ENCODE measurements at regions not wholly inside any gene's neighbourhood (a gene's known extent, or its start where the extent isn't known, plus 50 kb on each side); places are given as distances from the start of the nearest gene placed in this dataset.

DNA sequence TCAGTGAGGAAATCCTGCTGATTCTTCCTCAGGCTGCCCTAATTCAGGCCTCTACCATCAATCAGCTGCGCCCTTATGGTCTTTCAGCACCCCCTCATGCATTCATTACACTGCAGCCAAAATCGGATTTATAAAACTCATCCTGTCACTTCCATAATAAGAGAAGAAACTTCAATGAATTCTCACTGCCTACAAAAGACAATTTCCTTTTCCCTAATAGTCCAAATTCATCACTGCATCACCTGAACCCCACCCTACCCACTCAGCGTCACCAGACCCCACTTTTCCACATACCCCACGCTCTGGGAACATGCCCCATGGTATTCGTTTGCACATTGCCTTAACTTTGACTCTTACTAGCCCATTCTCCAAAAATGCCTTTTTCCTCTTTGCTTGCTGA lies 92.0 kb downstream of the C13orf42 start:
- no peaks in the 10 kb centered on the region for H3K4me1 ChIP-seq
- in situ Hi-C loops (cut with MboI; ENCODE audit: low sequenced_read_pairs in 4 of 4) (no loop called here), intact Hi-C loops (cut with DNase I; ENCODE audit: low total_unique reads) (no loop called here)
- no peak overlapping the region for H3K4me3 ChIP-seq
- TF ChIP-seq POLR2A (IDR thresholded peaks at IDR 0.05), result no peak
- TF ChIP-seq, protein P1, sequence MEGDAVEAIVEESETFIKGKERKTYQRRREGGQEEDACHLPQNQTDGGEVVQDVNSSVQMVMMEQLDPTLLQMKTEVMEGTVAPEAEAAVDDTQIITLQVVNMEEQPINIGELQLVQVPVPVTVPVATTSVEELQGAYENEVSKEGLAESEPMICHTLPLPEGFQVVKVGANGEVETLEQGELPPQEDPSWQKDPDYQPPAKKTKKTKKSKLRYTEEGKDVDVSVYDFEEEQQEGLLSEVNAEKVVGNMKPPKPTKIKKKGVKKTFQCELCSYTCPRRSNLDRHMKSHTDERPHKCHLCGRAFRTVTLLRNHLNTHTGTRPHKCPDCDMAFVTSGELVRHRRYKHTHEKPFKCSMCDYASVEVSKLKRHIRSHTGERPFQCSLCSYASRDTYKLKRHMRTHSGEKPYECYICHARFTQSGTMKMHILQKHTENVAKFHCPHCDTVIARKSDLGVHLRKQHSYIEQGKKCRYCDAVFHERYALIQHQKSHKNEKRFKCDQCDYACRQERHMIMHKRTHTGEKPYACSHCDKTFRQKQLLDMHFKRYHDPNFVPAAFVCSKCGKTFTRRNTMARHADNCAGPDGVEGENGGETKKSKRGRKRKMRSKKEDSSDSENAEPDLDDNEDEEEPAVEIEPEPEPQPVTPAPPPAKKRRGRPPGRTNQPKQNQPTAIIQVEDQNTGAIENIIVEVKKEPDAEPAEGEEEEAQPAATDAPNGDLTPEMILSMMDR (IDR thresholded peaks at IDR 0.05 in 4 of 5, conservative IDR thresholded peaks at IDR 0.05 in 1 of 5), result no peak
- H3K9me3 ChIP-seq, result no peaks in the 10 kb centered on the region
- no peak for DNase-seq
- H3K36me3 ChIP-seq, result no peaks in the 10 kb centered on the region
- no peak for ATAC-seq
- H3K27ac ChIP-seq, result no peak overlapping the region
- H3K27me3 ChIP-seq, result no peaks in the 10 kb centered on the region

DNA sequence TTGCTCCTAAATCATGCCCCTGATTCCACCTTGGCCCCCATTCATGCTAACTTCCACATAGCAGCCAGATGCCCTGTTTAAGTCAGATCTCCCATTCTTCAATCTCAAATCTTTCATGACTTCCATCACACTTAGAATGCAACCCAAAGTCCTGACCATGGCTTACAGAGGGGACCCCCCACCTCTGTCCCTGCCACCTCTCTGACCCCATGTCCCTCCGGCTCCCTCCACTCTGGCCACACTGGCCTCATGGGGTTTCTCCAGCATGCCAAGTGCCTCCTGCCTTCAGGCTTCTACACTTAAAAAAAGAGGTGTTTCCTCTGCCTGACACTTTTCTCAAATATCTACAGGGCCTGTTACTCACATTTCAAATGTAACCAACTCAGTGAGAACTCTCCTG lies 93.6 kb downstream of the C13orf42 start:
- intact Hi-C loops (cut with DNase I; ENCODE audit: low total_unique reads), result no loop called here
- no peak for ATAC-seq
- H3K4me3 ChIP-seq, result no peak overlapping the region
- in situ Hi-C loops (cut with MboI; ENCODE audit: low sequenced_read_pairs in 4 of 4), result no loop called here
- DNase-seq, result no peak
- H3K9me3 ChIP-seq, result peaks cover 0 to 5% (median 0%) of the 10 kb centered on the region in 3 donors
- no peaks in the 10 kb centered on the region for H3K27me3 ChIP-seq
- H3K4me1 ChIP-seq, result no peaks in the 10 kb centered on the region
- no peak overlapping the region for H3K27ac ChIP-seq
- H3K36me3 ChIP-seq, result no peaks in the 10 kb centered on the region
- no peak for TF ChIP-seq POLR2A (IDR thresholded peaks at IDR 0.05)
- TF ChIP-seq, protein P1 (IDR thresholded peaks at IDR 0.05 in 4 of 5, conservative IDR thresholded peaks at IDR 0.05 in 1 of 5), result no peak

DNA sequence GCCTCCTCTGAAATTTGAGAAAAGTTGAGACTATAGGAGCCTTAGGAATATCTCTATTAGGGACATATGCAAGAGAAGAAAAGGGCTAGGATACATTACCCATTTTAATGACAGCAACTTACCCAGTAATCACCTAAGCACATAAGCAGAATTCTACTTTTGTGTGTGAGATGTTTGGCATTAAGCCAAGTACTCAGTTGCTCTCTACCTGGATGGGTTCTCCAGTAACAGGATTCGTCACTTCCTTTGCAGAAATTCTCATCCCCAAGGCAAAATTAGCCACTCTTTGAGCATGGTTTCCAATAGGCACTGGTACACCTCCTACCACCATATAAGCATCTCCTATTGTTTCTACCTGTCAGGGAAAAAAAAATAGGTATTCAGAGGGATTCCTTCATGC lies 95.1 kb downstream of the C13orf42 start:
- H3K9me3 ChIP-seq, result peaks cover 0 to 5% (median 0%) of the 10 kb centered on the region in 3 donors
- no peak for TF ChIP-seq POLR2A (IDR thresholded peaks at IDR 0.05)
- TF ChIP-seq, protein P1 (IDR thresholded peaks at IDR 0.05 in 4 of 5, conservative IDR thresholded peaks at IDR 0.05 in 1 of 5), result no peak
- no peaks in the 10 kb centered on the region for H3K4me1 ChIP-seq
- H3K36me3 ChIP-seq, result no peaks in the 10 kb centered on the region
- no peaks in the 10 kb centered on the region for H3K27me3 ChIP-seq
- no peak for DNase-seq
- H3K4me3 ChIP-seq, result no peak overlapping the region
- in situ Hi-C loops (cut with MboI; ENCODE audit: low sequenced_read_pairs in 4 of 4) (no loop called here), intact Hi-C loops (cut with DNase I; ENCODE audit: low total_unique reads) (no loop called here)
- ATAC-seq, result no peak
- no peak overlapping the region for H3K27ac ChIP-seq

DNA sequence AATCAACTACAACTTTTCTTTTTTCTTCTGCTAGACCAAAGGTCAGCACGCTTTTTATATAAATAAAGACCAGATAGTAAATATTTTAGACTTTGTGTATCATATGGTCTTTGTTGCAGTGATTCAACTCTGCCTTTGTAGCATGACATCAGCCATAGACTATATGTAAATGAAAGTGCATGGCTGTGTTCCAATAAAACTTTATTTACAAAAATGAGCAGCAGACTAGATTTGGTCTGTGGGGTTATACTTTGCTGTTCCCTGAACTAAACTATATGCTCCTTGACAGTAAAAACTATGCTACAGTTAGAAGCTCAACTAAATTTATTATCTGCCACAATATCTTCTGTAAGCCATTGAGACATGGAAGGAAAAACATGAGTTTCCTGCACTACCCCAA lies 100.0 kb downstream of the RNASEH2B start:
- Histone ChIP-seq H3K36me3 (no peaks in the 10 kb centered on the region), H3K27me3 (no peaks in the 10 kb centered on the region), H3K4me3 (no peak overlapping the region), H3K9me3 (peaks cover 0 to 5% (median 0%) of the 10 kb centered on the region in 3 donors), H3K27ac (no peak overlapping the region), H3K4me1 (no peaks in the 10 kb centered on the region)
- DNase-seq, result no peak
- in situ Hi-C loops (cut with MboI; ENCODE audit: low sequenced_read_pairs in 4 of 4) (no loop called here), intact Hi-C loops (cut with DNase I; ENCODE audit: low total_unique reads) (no loop called here)
- ATAC-seq, result no peak
- TF ChIP-seq POLR2A (IDR thresholded peaks at IDR 0.05), result no peak

DNA sequence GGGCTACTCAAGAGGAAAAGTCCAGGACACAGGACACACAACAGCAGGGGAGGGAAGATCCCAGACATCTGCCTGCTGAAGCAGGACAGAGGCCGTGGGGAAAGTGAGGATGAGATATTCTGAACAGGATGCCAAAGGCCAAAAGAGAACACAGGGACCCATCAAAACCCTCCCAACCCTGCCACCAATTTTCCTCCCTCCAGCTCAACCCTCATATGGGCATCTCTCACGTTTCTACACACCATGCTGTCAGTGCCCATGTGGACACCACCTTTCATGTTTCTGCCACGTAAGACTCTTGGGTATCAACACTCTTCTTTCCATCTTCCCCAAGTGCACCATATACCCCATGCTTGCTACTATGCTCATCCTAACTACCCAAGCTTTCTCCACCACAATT lies 97.6 kb downstream of the RNASEH2B start:
- H3K4me3 ChIP-seq, result no peak overlapping the region
- in situ Hi-C loops (cut with MboI; ENCODE audit: low sequenced_read_pairs in 4 of 4), result no loop called here
- DNase-seq (no peak), ATAC-seq (no peak)
- TF ChIP-seq POLR2A (IDR thresholded peaks at IDR 0.05), result no peak
- TF ChIP-seq, protein P1 (IDR thresholded peaks at IDR 0.05 in 4 of 5, conservative IDR thresholded peaks at IDR 0.05 in 1 of 5), result no peak
- H3K9me3 ChIP-seq, result no peaks in the 10 kb centered on the region
- no peaks in the 10 kb centered on the region for H3K27me3 ChIP-seq
- intact Hi-C loops (cut with DNase I; ENCODE audit: low total_unique reads), result no loop called here
- H3K4me1 ChIP-seq, result no peaks in the 10 kb centered on the region
- no peak overlapping the region for H3K27ac ChIP-seq
- no peaks in the 10 kb centered on the region for H3K36me3 ChIP-seq
